Ovary (tissue), 3 donors: ENCODE measurements at regions not wholly inside any gene's neighbourhood (a gene's known extent, or its start where the extent isn't known, plus 50 kb on each side); places are given as distances from the start of the nearest gene placed in this dataset.

Source experiments
- POLR2A ChIP-seq: fragments of 450-650 bp; IDR thresholded peaks from one replicate; pipeline ENCODE4 v1.6.1; 2017; ENCODE audit warnings: antibody characterized with exemption, mild to moderate bottlenecking, moderate library complexity
- TF ChIP-seq, protein P1 (sequence below), 3 donors: fragments of 450-650 bp in 2 of 3; fragments of 200-600 bp in 1 of 3; IDR thresholded peaks; one replicate each; pipeline versions ENCODE4 v1.5.1 to v1.8.0; 2016 to 2022; ENCODE audit warnings: antibody characterized with exemption in 3 of 3, mild to moderate bottlenecking in 1 of 3
- donor health status: DM: no; HTN: no; CAD: no.

DNA sequence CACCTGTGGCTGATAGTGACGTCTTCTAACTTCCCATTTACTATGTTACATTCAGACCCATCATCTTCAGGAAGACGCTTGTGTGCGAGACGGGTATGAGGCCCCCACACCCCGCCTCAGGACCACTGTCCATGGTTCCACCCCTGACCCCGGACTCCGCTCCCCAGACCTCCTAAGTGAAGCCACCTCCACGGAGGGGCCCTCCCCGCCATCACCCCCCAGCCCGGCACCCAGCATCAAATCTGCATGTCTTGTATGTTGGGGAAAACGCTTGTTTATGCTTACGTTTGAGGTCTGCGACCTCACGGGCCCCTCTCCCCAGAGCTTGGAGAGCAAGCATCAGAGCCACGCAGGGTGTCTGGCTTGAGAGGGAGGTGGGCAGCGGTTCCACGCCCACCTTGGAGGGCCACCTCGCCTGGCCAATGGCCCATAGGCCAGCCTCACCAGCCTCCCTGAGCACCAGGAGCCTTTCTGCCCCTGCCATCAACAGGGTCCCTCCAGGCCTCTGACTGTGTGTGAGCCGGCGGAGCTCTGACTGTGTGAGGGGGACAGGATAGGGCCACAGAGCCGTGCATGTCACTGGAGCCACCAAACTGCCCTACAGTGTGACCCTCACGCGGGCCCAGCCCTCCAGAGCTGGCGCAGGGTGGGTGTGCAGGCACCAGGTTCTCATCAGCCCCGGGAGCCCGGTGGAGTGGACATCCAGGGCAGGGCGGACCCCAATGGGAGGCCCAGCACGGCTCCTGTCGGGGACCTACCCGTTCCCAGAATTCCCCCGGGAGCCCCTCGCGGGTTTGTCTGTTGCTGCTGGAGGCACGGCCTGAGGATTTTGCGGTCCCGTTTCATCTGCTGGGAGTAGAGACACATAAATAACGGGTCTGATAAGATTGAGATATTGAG is 88.4 kb upstream of the NKX1-1 start:
- TF ChIP-seq, protein P1, sequence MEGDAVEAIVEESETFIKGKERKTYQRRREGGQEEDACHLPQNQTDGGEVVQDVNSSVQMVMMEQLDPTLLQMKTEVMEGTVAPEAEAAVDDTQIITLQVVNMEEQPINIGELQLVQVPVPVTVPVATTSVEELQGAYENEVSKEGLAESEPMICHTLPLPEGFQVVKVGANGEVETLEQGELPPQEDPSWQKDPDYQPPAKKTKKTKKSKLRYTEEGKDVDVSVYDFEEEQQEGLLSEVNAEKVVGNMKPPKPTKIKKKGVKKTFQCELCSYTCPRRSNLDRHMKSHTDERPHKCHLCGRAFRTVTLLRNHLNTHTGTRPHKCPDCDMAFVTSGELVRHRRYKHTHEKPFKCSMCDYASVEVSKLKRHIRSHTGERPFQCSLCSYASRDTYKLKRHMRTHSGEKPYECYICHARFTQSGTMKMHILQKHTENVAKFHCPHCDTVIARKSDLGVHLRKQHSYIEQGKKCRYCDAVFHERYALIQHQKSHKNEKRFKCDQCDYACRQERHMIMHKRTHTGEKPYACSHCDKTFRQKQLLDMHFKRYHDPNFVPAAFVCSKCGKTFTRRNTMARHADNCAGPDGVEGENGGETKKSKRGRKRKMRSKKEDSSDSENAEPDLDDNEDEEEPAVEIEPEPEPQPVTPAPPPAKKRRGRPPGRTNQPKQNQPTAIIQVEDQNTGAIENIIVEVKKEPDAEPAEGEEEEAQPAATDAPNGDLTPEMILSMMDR (IDR thresholded peaks at IDR 0.05) = no peak
- TF ChIP-seq POLR2A = no peak
